Fibroblast of skin of right biceps (primary cell): ENCODE measurements at regions not wholly inside any gene's neighbourhood (a gene's known extent, or its start where the extent isn't known, plus 50 kb on each side); places are given as distances from the start of the nearest gene placed in this dataset.
"Not testable (repeated sequence)": the region's sequence is repeated elsewhere in the genome, so short reads cannot be mapped to it uniquely, and the experiment has no call there.

ENCODE experiments used
- DNase-seq: peaks from one replicate; pipeline ENCODE4 v3.0.0-alpha.2; 2013

DNA sequence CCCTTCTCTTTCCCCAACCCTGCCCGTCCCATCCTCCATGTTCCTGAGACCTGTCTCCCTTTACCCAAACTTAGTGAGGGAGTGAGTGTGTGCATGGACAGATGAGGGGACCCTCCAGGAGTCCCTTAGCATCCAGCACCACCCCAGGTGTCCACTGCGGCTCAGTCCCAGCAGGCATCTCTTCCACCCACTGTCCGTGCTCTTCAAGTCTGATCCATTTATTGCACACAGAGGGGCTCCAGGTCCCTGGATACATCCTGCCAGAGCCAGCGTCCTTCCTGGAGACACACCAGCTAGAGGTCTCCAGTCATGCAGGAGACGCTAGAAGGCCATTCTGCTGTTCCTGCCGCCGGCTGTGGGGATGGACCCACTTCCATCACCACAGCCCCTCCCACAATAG lies 239.2 kb downstream of the ADGRD1 start:
- no peak for DNase-seq

DNA sequence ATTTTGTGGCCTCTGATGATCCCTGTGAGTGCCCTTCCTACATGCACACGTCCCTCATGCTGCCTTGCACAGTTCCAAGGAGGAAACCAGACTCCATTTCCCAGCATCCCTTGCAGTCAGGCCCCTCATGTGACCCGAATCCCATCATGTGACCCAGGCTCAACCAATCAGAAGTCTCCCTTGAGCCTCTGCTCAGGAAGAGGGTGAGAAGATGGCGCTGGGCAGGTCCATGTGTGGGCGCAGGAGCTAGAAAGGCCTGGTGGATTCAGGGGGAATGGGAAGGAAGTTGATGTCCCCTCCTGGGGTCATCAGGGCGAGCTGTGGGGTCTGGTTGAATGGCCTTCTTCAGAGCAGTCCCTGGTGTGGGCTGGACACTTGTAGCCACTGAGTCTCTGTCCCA lies 240.5 kb downstream of the ADGRD1 start:
- DNase-seq, result no peak

DNA sequence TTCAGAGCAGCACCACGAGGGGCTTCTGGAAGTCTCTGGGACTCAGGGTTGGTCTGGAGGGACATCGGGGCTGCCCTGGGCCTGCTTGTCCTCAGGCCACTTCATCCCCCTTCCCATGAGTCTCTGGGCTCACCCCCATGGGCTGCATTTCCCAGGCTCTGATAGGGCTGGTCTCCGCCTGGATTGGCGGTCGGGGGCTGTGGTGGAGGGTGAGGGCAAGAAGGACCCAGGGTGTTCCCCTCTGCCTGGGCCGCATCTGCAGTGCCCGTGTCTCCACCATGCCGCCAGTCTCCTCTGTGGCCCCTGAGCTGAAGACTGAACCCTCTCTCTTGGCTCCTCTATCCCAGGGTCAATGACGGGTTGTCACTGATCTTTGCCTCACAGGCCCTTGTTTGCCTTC lies 242.1 kb downstream of the ADGRD1 start:
- DNase-seq, result no peak

DNA sequence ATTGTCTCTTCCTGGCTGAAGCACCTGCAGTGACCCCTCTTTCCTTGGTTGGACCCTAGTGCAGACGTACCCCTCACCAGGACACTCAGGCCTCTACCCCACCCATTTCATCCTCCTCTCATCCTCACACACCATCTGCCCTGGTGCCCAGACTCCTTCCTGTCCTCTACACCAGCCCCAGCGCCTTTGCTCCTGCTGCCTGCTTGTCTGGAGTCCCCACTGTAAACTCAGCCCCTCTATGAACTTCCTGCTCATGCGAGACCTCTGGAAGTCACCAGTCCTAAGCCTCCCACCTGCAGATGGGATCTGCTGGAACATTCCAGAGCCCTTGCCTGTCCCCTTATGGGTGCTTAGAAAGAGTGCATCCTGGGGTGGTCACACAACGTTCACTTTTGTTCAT lies 242.5 kb downstream of the ADGRD1 start:
- DNase-seq, result no peak

DNA sequence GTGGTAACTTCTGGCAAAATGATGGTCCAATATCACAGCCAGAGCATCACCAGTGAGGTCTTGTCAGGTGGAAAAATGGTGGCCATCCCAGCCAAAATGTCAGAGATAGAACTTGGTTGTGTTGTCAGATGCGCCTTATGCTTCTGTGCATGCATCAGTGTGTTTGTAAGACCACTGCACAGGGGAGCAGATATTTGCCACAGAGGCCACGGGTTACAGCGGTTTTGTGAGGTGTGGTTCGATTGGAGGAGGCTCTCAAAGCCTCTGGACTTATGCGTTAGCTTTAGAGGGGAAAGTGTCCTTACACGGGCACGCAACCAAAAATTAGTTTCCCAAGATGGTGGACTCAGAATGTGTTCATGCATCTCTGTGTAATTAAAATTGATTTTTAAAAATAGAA lies 243.8 kb downstream of the ADGRD1 start:
- no peak for DNase-seq

DNA sequence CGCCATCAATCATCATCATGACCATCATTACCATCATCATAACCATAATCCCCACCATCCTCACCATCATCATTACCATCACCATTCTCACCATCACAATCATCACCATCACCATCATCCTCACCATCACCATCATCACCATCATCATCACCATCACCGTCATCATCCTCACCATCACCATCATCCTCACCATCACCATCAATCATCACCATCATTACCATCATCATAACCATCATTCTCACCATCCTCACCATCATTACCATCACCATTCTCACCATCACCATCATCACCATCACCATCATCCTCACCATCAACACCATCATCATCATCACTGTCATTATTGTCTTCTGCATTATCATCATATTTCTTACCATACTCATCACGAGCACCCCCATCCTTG lies 245.5 kb downstream of the ADGRD1 start:
- DNase-seq, result no peak

DNA sequence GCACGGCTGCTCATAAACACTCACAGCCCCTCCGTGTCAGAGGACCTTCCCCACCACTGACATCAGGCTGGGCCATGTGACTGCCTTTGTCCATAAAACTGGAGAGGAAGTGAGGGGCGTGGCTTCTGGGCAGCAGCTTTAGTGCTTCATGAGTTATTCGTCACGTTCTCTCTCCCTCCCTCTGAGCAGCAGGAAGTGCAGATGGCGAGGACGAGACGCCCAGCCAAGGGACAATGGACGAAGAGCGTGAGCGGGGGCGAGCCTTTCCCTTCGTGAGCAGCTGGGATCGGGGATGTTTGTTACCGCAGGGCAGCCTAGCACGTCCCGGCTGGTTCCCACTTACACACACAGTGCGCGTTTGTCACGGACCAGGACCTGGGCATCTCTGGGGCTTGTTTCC lies 248.2 kb downstream of the ADGRD1 start:
- not testable (repeated sequence) for DNase-seq

DNA sequence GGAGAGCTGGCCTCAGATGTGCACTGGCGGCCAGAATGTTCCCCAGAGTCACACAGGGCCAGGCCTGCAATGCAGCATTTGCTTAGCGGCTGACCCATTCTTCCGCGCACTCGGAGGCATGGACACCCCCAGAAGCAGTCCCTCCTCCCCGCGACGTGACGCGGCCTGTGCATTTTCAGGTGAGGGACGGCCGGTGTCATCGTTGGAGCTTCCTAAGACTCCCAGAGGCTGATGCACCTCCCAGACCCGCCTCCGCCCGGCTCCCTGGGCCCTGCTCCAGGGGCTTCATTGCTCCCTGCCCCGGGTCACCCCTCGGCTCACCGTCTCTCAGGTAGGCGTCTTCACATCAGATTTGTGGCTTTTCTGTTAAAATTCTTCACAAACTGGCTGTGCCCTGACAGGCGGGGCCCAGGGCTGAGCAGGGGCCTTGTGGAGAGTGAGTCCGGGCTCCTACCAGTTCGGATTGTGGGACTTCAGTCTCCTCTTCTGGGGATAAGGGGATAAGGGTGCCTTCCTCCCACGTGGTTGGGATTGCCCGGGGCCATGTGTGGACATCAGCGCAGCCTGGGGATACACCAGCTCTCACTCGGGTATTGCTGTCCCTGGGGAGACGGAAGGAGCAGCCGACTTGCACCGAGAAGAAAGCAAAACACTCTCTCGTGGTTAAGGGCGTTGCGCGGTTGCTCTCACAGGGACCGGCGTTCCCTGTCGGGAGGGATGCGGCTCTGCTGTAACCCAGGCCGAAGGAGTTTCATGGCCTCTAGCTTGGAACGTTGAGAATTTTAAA lies 249.1 kb downstream of the ADGRD1 start:
- DNase-seq, result no peak

DNA sequence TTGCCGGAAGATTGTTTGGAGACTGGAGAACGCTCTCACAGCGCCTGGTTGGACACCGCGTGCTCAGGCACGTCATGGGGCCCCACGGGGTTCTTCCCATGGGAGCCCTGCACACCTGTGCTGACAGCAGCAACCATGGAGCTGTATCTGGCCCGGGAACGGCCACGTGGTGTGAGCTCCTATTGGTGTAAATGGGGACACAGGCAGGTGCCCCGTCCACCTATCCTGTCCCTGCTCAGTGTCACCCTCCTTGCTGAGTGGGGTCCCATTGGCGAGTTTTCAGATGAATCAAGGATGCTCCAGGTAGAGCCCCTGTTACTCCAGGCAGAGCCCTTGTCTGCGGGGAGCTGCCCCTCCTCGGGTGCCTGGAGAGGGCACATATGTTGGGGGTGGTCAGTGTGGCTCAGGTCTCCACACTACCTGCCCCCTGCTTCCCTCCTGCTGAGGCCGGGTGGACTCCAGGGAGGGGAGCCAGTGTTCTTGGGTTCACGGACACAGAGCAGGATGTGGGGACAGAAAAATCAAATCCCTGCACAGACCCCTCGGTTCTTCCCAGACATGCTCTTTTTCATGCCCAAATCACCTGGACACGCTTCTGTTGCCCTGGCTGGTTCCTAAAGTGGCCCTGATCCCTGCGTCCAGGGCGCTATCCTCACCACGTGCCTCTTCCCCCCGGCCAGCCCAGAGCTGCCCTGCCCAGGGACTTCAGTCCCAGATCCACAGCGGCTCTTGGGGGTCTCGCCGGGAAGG lies 250.1 kb downstream of the ADGRD1 start:
- DNase-seq, result no peak

DNA sequence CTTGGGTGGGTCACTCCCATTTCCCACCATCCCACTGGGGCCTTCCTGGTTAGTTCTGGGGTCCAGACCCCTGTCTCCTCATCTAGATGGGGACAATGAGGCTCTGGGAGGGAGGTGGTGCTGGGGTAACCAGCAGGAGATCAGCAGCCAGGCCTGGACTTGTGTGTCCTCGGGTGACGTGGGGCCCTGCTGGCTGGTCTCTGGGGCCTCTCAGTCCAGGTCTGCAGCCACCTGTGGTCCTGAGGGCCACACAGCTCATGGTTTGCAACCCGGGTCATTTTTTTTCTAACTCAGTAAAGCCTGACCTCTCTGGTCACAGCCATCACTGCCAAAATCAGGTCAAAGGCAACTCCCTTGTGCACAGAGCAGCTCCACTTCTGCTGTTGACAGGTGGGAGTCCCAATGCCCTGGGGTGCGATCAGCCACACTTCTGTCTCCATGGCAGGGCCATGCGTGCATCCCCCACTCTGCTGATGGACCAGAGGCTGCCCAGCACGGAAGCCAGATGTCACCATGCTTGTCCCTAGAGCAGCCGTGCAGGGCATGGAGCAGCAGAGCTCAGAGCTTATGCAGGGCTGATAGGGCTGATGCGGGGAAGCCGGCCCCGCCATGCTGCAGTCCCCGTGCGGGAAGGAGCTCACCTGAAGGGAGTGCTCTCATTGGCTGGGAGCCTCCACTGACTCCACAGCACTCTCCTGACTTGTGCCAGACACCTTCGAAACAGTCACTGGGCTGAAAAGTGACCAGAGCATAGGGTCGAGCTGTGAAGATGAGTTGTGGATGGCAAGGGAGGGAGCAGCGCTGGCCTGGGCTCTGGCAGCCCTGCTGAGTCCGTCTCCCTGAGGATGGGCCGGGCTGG lies 250.9 kb downstream of the ADGRD1 start:
- DNase-seq, result no peak

DNA sequence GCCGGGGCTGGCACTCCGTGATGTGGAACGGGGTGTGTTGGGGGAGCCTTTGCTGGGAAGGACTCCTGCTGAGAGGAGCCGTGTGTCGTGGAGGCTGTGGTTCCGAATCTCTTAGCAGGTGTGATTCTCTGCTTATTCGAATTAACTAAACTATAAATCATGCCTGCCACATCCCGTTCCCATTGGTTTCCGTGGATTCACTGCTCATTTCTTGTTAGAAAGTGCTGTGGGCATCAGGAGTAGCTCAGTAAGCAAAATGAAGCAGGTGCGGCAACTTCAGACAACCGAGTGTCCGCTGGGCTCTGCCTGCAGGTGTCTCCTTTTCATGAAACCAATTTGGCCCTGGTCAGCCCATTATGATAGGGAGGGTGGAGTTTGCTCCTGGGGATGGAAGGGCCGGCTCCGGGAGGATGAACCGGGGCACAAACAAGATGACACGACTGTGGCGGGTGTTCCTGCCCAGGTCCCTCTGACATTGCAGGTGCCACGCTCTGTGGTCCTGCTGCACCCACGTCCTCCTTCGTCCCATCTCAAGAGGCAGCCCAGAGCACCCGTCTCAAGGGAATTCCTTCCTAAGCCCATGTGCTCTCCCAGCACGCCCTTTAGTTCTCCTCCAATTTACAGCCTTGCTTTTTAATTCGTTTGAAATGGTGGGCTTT lies 251.7 kb downstream of the ADGRD1 start:
- not testable (repeated sequence) for DNase-seq

DNA sequence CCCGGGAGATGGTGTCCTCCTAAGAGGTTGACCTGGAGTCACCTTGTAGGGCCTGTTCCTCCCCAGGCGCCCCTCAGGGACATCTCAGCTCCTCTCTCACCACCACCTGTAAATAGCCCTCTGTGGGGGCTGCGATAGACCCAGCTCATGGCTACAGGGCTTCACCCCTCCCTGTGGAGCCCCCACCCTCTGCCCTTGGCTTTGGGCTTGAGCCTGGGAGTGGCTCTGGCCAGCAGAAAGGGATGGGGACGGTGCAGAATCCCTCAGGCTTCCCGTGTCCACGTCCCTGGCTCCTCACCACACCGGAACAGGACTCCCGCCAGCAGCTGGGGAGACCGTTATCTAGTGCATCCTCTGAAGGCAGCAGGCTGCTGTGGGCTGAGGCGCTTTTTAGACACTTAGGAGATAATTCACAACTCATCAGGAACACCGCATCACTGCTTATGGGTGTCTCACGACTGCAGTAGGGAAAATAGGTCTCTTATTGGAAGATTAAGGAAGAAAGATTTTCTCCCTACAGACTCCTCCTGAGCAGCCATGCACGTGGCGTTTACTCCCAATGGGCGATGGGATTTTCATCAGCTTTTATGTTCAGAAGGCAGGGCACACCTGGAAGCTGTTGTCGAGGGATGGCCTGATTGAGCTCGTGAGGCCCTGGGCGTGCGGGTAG lies 253.1 kb downstream of the ADGRD1 start:
- DNase-seq, result not testable (repeated sequence)

DNA sequence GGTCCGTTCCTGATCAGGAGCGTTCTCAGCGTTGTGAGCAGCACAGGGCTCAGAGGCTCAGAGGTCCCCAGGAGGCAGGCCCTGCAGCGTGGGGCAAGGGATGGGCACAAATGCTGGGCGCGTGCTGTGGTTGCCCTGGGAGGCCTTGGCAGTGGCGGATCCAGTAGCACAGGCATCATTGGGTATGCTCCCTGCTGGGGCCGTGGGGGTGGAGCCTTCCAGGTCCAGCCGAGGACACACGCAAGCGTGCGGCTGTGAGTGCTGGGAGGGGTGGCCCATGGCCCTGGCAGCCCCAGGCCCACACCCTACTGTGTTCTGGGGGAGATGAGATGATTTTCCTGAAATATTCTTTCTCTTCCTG lies 253.6 kb downstream of the ADGRD1 start:
- DNase-seq, result not testable (repeated sequence)

DNA sequence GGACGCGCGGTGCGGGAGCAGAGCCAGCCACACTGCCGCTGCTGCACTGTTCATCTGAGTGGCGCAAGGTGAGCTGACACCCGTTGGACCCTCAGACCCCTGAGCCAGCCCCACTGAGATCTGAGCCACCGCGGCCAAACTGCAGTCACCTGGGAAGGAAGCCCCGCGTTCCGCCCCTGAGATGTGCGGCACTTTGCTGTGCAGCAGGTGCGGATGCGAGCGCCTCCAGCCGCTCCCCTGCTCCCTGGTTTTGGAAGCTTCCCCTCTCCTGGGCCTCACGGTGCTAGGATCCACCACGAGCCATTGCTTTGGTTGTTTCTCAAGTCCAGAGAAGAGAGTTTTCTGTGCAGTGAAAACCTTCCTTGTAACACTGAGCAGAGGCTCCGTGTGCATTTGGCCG lies 254.1 kb downstream of the ADGRD1 start:
- not testable (repeated sequence) for DNase-seq

DNA sequence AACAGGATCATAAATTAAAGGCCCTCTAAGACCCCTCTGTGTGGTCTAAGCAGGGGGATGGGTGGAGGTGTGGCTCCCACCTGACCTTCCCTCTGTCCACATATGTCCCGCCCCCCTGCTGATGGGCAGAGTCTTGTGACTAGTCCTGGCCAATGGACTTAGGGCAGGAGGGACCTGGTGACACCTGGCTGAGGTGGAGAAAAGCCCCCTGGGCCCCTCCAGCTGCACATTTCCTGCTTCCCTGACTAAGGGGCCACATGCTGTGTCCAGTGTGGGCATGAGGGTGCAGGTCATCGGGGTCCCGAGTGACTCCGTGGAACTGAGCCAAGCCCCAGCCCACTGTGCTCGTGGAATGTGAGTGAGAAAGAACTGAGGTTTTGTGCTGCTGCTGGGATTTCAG lies 254.7 kb downstream of the ADGRD1 start:
- DNase-seq, result no peak

DNA sequence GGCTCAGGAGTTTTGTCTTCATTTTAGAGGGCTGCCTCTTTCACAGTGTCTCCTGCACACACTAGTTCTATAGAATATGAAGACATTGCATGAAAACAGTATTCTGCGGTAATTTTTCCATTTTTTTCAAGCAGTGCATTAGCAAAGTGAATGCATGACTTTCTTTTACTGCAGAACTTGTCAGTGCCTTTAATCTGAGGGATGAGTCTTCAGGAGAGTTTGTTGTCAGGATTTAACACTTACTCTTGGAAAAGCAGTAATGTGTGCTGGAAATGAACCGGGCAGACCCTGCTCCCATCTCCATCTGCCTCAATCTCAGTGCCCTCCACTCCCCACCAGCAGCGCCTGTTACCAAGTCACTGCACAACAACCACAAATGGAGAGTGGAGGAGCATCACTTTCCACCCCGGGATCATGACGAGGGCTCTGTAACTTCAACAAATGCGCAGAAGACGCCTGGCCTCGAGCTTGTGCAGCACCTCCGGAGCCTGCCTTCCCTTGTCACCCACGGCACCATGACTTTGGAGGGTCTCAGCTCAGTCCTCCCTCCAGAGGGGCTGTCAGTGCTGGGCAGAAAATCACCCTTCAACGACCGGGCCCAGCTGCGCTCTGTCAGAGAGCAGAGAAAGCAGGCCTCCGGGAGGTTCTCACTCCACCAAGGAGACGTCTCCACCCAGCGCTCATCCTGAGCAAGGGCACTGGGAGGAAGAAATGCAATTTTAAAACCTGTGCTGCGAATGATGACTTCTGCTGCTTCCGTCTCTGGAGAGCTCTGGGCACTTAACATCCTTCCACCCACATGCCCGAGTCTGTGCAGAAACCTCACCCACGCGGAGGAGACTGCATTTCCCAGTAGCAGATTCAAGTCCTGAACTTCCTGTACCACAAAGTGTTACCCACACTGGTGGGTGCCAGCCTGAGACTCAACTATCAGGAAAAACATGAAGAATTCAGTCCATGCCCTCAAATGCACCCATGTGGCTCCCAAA lies 255.7 kb downstream of the ADGRD1 start:
- no peak for DNase-seq

DNA sequence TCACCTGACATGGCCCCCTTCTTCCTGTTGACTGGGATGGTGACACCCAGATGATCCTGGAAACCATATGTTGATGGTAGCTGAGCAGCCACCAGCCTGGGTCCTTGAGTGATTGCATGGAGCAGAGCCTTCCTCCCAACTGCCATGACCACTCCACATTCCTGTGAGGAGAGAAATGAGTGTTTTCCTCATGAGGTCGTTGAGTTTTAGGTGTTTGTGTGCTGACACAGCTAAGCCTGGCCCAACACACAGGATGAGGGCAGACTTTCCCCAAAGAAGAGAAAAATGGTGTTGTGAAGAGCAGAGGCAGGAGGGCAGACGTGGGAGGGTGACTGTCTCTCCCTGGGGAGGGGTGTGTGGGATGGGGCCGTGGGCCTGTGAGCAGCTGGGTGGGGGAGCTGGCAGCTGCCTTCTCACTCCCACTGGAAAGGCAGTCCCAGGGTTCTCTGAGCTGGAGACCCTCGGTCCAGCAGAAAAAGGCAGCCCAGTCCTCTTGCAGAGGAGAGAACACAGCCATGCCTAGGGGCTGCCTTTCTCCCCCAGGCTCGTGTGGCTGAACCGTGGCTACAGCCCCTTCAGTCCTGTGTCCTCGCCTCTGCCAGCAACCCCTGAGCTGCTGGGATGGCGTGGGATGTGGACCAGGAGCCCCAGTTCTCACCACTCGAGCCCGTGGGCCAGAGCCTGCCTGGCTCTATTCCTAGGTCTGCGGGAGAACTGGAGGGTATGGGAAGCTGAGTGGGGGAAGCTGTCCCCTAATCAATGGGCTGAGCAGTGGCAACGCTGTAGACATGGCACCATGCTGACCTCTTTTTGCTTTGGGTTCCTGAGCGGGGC lies 257.0 kb downstream of the ADGRD1 start:
- DNase-seq, result no peak

DNA sequence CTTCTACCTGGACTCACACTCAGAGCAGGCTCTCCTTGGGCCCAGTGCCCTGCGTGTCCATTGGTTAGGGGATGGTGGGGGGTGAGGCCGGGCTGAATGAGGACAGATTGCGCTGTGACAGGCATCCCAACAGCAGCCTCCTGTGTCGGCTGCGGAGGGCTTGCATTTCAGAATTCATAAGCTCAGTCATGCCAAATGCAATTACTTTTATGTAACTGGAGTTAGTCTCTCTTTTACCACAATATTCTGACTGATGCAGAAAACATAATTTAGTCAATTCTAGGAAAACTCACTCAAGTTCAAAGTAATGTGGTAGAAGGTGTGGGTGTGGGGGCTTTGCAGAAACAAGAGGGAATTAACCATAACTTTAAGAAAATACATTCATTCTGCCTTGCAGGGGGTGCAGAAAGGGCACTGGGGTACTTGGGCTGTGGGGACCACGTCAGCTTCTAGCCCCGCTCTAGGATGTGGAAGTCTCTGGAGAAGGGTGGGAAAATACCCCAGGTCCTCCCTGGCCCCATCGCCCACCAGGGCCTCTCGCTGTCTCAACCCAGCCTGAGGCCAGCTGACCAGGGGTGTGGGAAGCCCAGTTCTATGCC lies 257.7 kb downstream of the ADGRD1 start:
- no peak for DNase-seq

DNA sequence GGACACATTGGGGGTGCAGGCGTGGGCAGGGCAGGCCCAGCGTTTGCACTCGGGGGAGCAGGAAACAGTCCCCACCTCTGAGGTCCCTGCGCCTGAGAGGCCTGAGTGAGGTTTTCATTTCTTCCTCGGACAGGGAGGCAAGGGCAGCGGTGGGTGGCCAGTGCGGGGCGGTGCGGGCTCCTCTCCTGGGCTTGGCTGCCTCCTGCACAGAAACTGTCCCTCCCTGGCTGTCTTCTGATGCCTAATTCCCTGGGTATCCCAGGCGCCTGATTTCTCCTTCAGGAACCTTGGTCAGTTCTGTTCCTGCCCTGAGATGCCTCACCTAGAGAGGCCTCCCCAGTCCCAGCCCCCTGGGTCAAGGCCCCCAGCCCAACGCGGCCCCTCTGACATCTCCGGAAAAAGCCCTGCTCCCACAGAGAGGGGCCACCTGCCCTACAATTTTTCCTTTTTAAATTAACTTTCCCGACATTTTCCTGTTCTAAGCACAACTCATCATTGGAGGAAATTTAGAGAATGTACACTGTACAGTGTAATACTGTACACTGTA lies 260.3 kb downstream of the ADGRD1 start:
- no peak for DNase-seq
